Astrocyte of the cerebellum (primary cell): ENCODE measurements at regions not wholly inside any gene's neighbourhood (a gene's known extent, or its start where the extent isn't known, plus 50 kb on each side); places are given as distances from the start of the nearest gene placed in this dataset.

Experiments
- DNase-seq: peaks from one replicate; pipeline ENCODE4 v3.0.0-alpha.2; 2011; ENCODE audit warnings: low read depth
- H3K4me3 ChIP-seq: 2 replicates; pipeline ENCODE4 v1.5.1; 2011; ENCODE audit warnings: mild to moderate bottlenecking, low read depth, low read length, moderate library complexity
- in situ Hi-C: cut with HindIII; loops from 2 replicates; pipeline ENCODE4 v1.10.0; 2017; ENCODE audit warnings: low sequenced_read_pairs
- TF ChIP-seq, protein P1 (sequence below): IDR thresholded peaks from 2 replicates; pipeline ENCODE4 v1.5.1; 2012; ENCODE audit warnings: low read length, low read depth, moderate library complexity, mild to moderate bottlenecking; ENCODE audit errors: missing control alignments

DNA sequence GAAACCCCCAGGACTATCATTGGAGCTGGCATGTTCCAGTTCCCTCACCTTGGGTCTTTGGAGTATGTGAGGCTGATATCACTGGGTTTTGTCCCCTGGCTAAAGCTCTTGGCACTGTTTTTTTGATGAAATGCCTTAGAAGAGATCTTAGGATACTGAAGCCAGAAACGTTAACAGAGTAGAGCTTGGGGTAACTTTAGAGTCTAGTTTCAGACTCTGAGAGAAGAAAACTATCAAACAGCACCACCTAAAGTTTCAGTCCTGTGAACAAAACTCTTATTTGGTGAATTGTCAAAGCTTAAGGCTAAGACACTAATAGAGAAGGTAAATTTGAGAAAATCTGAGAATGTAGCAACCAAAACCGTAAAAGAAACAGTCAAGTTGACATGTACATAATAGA is 111.7 kb upstream of the PUM3 start:
- TF ChIP-seq, protein P1, sequence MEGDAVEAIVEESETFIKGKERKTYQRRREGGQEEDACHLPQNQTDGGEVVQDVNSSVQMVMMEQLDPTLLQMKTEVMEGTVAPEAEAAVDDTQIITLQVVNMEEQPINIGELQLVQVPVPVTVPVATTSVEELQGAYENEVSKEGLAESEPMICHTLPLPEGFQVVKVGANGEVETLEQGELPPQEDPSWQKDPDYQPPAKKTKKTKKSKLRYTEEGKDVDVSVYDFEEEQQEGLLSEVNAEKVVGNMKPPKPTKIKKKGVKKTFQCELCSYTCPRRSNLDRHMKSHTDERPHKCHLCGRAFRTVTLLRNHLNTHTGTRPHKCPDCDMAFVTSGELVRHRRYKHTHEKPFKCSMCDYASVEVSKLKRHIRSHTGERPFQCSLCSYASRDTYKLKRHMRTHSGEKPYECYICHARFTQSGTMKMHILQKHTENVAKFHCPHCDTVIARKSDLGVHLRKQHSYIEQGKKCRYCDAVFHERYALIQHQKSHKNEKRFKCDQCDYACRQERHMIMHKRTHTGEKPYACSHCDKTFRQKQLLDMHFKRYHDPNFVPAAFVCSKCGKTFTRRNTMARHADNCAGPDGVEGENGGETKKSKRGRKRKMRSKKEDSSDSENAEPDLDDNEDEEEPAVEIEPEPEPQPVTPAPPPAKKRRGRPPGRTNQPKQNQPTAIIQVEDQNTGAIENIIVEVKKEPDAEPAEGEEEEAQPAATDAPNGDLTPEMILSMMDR: no peak
- no peak for DNase-seq
- in situ Hi-C loops: no loop called here
- H3K4me3 ChIP-seq: no peak overlapping the region

DNA sequence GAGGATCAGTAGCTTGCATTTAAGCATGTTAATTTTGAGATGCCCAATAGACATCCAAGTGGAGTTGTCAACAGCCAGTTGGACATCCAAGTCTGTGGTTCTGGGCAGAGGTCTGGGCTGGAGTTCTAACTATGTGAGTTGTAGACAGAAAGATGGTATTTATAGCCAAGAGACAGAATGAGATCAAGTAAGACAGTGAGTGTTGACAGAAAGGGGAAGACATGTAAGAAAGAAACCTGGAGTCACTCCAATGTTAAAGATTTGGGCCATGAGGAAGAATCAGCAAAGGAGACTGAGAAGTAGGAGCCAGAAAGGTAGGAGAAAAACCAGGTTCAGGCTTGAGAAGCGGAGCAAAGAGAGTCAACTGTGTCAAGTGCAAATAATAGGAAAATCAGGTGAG is 95.5 kb upstream of the PUM3 start:
- in situ Hi-C loops: no loop called here
- DNase-seq: no peak
- no peak overlapping the region for H3K4me3 ChIP-seq
- TF ChIP-seq, protein P1: no peak

DNA sequence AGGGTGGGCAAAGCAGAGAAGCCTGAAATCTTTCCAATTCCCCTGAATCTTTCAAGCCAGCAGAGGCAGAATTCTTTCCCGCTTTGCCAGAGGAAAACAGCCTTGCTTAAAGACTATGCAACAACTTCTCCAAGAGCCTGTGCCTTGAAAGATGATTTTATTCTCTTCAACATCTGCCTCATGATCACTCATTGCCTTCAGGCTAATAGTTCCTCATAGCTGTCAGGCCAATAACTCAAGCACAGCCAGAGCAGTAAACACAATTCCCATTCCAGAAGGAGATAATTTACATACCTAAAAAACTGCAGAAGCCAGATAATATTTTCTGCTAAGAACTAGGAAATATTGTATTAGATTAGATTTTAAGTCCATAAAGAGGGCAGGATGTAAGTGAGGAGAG is 92.3 kb upstream of the PUM3 start:
- no peak for DNase-seq
- TF ChIP-seq, protein P1: no peak

DNA sequence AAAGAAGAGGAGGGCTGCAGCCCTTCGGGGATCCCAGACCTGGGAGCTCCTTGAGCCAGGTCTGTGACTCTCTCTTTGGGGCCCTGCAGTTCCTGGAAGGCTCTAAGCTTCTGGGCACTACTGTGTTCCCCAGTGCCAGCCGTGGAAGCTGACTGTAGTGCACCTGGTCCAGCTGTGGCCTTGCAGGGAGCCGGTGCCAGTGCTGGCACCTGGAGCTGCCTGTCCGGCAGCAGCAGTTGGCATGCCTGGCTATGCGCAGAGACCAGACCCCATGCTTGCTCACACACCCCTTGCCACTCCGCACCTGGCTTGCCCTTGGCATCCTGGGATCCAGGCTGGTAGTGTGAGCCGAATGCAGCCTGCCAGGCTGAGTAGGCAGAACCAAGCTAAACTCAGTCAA is 91.0 kb upstream of the PUM3 start:
- in situ Hi-C loops: no loop called here
- TF ChIP-seq, protein P1: no peak
- DNase-seq: no peak
- no peak overlapping the region for H3K4me3 ChIP-seq

More for the DNA sequence above, 92.3 kb upstream of the PUM3 start:
- in situ Hi-C loops: no loop called here
- no peak overlapping the region for H3K4me3 ChIP-seq

DNA sequence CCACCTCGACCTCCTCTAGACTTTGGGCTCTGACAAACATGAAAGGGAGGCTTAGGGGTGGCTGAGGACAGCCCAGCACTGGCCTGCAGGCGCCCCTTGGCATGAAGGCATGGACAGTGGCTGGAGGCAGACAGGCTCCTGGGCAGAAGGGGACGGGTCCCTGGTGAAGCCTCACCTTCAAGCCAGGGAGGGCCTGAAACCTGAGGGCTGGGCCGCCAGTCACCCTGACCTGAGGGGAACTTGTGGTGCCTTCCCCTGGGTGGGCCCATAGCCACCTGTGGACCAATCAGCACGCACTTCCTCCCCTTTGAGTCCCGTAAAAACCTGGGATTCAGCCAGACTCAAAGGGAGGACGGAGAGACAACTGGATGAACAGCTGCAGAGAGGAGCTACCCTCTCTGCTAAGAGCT is 90.4 kb upstream of the PUM3 start:
- TF ChIP-seq, protein P1: no peak
- no peak overlapping the region for H3K4me3 ChIP-seq
- DNase-seq: no peak
- in situ Hi-C loops: no loop called here

DNA sequence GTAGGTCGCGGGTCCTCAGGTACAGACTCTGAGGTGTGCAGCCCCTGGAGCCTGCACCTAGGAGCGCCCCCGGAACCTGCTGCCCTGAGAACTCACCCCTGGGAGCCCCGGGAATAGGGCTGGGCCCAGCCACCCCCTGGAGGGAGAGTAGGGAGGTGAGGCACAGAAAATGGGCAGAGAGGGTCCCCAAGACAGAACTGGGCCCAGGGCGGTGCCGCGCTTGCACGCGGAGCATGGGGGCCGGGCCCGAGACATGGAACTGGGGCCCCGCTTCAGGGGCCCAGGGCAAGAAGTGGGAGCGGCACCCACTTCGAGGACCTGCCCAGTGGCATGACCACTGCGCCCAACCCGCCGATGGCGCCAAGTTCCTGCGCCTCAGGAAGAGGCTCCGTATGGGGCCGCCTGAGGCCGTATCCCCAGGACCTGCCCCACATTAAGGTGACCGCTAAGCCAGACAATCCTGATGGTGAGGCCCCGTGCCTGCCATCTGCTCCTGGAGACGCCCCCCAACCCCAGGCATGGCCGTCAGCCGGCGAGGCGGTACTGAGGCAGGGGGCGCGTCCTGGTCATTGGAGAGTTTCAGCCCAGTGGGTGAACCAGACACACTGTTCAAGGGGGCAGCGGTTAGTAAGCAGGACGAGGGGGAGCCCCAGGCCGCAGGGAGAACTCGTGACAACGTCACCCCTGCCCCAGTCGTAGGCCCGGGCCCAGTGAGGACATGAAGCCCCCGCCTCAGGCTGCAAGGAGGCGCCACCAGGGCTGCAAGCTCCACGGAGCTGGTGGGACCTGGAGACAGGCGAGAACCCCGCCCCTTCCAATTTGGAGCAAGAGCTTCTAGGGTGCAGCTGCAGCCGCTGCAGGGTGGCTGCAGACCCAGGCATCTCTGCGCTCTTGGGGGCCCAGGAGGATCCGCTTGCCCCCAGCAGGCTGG is 89.5 kb upstream of the PUM3 start:
- TF ChIP-seq, protein P1: no peak
- in situ Hi-C loops: no loop called here
- no peak for DNase-seq

More for the DNA sequence above, 89.5 kb upstream of the PUM3 start:
- no peak overlapping the region for H3K4me3 ChIP-seq
